H9 (cell line): ENCODE measurements at regions not wholly inside any gene's neighbourhood (a gene's known extent, or its start where the extent isn't known, plus 50 kb on each side); places are given as distances from the start of the nearest gene placed in this dataset.
"Not testable (repeated sequence)": the region's sequence is repeated elsewhere in the genome, so short reads cannot be mapped to it uniquely, and the experiment has no call there.

Experiments used
- DNase-seq: peaks from one replicate; pipeline ENCODE4 v3.0.0-alpha.2; 2017
- H2AFZ ChIP-seq: one replicate; pipeline ENCODE4 v1.6.1; 2013; ENCODE audit warnings: mild to moderate bottlenecking, low read length, control low read depth, moderate library complexity
- H2AK5ac ChIP-seq: 2 replicates; pipeline ENCODE4 v1.6.1; 2013; ENCODE audit warnings: low read length, control low read depth, mixed read lengths; ENCODE audit not compliant: insufficient read length
- H2BK120ac ChIP-seq: one replicate; pipeline ENCODE4 v1.6.1; 2013; ENCODE audit warnings: low read depth, mild to moderate bottlenecking, low read length, control low read depth, inconsistent platforms; ENCODE audit not compliant: poor library complexity, severe bottlenecking
- H2BK12ac ChIP-seq: 2 replicates; pipeline ENCODE4 v1.6.1; 2013; ENCODE audit warnings: low read length, control low read depth, mixed read lengths, low read depth; ENCODE audit not compliant: insufficient read length
- H2BK15ac ChIP-seq: 2 replicates; pipeline ENCODE4 v1.6.1; 2013; ENCODE audit warnings: low read depth, low read length, control low read depth
- H2BK20ac ChIP-seq: one replicate; pipeline ENCODE4 v1.6.1; 2013; ENCODE audit warnings: low read depth, mild to moderate bottlenecking, low read length, control low read depth, inconsistent platforms; ENCODE audit not compliant: poor library complexity, severe bottlenecking
- H2BK5ac ChIP-seq: 2 replicates; pipeline ENCODE4 v1.6.1; 2013; ENCODE audit warnings: low read length, control low read depth, mixed read lengths; ENCODE audit not compliant: insufficient read length
- H3K14ac ChIP-seq: 2 replicates; pipeline ENCODE4 v1.6.1; 2013; ENCODE audit warnings: low read length, control low read depth; ENCODE audit not compliant: insufficient read depth
- H3K18ac ChIP-seq: 2 replicates; pipeline ENCODE4 v1.6.1; 2013; ENCODE audit warnings: low read depth, mild to moderate bottlenecking, mixed read lengths, low read length, control low read depth; ENCODE audit not compliant: insufficient read length
- H3K23ac ChIP-seq: 2 replicates; pipeline ENCODE4 v1.6.1; 2013; ENCODE audit warnings: low read length, control low read depth, mixed read lengths, low read depth; ENCODE audit not compliant: insufficient read length
- H3K23me2 ChIP-seq: 2 replicates; pipeline ENCODE4 v1.6.1; 2013; ENCODE audit warnings: low read depth, mild to moderate bottlenecking, mixed read lengths, low read length, control low read depth; ENCODE audit not compliant: insufficient read length, poor library complexity, severe bottlenecking
- H3K27ac ChIP-seq: 2 replicates; pipeline ENCODE4 v1.5.1; 2013; ENCODE audit warnings: low read length, control low read depth, mixed read lengths, low read depth; ENCODE audit not compliant: insufficient read length
- H3K27me3 ChIP-seq: 2 replicates; pipeline ENCODE4 v1.6.1; 2013; ENCODE audit warnings: low read length, control low read depth, inconsistent platforms; ENCODE audit not compliant: insufficient read depth
- H3K4ac ChIP-seq: 2 replicates; pipeline ENCODE4 v1.6.1; 2013; ENCODE audit warnings: low read depth, mild to moderate bottlenecking, control low read depth, inconsistent platforms, low read length, moderate library complexity
- H3K4me1 ChIP-seq: 2 replicates; pipeline ENCODE4 v1.6.1; 2013; ENCODE audit warnings: low read length, control low read depth, inconsistent platforms; ENCODE audit not compliant: insufficient read depth
- H3K4me2 ChIP-seq: 2 replicates; pipeline ENCODE4 v1.6.1; 2013; ENCODE audit warnings: low read length, control low read depth, mixed read lengths; ENCODE audit not compliant: insufficient read length, insufficient read depth
- H3K56ac ChIP-seq: 2 replicates; pipeline ENCODE4 v1.6.1; 2013; ENCODE audit warnings: low read depth, mild to moderate bottlenecking, mixed read lengths, low read length, control low read depth; ENCODE audit not compliant: insufficient read length
- H3K79me1 ChIP-seq: 2 replicates; pipeline ENCODE4 v1.6.1; 2013; ENCODE audit warnings: low read depth, mild to moderate bottlenecking, moderate library complexity, low read length, control low read depth, inconsistent platforms; ENCODE audit not compliant: insufficient read depth, poor library complexity, severe bottlenecking
- H3K79me2 ChIP-seq: 2 replicates; pipeline ENCODE4 v1.6.1; 2013; ENCODE audit warnings: low read length, control low read depth, inconsistent platforms; ENCODE audit not compliant: insufficient read depth
- H3K9ac ChIP-seq: 2 replicates; pipeline ENCODE4 v1.6.1; 2013; ENCODE audit warnings: low read length, control low read depth, mixed read lengths; ENCODE audit not compliant: insufficient read length; ENCODE audit errors: extremely low read depth
- H3K9me3 ChIP-seq: one replicate; pipeline ENCODE4 v1.6.1; 2013; ENCODE audit warnings: low read depth, low read length, inconsistent platforms; ENCODE audit not compliant: control insufficient read depth
- H3T11ph ChIP-seq: one replicate; pipeline ENCODE4 v1.6.1; 2013; ENCODE audit warnings: mild to moderate bottlenecking, low read length, control low read depth, inconsistent platforms
- H4K20me1 ChIP-seq: one replicate; pipeline ENCODE4 v1.6.1; 2013; ENCODE audit not compliant: control insufficient read depth, insufficient read length, insufficient read depth
- H4K5ac ChIP-seq: 2 replicates; pipeline ENCODE4 v1.6.1; 2013; ENCODE audit warnings: low read depth, mild to moderate bottlenecking, mixed read lengths, low read length, control low read depth; ENCODE audit not compliant: insufficient read length
- H4K8ac ChIP-seq: replicated peaks from 2 replicates; pipeline ENCODE4 v1.6.1; 2013; ENCODE audit warnings: low read length, control low read depth, mixed read lengths, low read depth; ENCODE audit not compliant: insufficient read length
- H4K91ac ChIP-seq: 2 replicates; pipeline ENCODE4 v1.6.1; 2013; ENCODE audit warnings: low read depth, mild to moderate bottlenecking, moderate library complexity, mixed read lengths, low read length, control low read depth; ENCODE audit not compliant: insufficient read length
- H3K27ac Mint-ChIP-seq, 3 experiments: 2 replicates in 2 of 3; 3 replicates in 1 of 3; pipeline ENCODE4 v1.8.0; 2020 to 2021; ENCODE audit warnings: mixed read lengths in 3 of 3, mild to moderate bottlenecking in 1 of 3, moderate library complexity in 1 of 3
- H3K27me3 Mint-ChIP-seq: 2 replicates; pipeline ENCODE4 v1.8.0; 2021; ENCODE audit warnings: low read depth, mild to moderate bottlenecking, moderate library complexity, mixed read lengths
- H3K36me3 Mint-ChIP-seq, 3 experiments: 2 replicates in 2 of 3; 3 replicates in 1 of 3; pipeline ENCODE4 v1.8.0; 2020 to 2021; ENCODE audit warnings: low read depth in 3 of 3, mixed read lengths in 3 of 3; ENCODE audit not compliant: insufficient read depth in 1 of 3
- H3K4me1 Mint-ChIP-seq, 2 experiments: 2 replicates each; pipeline ENCODE4 v1.8.0; 2020; ENCODE audit warnings: mixed read lengths in 2 of 2
- H3K4me3 Mint-ChIP-seq, 2 experiments: 2 replicates in 1 of 2; 3 replicates in 1 of 2; pipeline ENCODE4 v1.8.0; 2020 to 2021; ENCODE audit warnings: mild to moderate bottlenecking in 2 of 2, mixed read lengths in 2 of 2, moderate library complexity in 1 of 2
- H3K9me3 Mint-ChIP-seq, 2 experiments: 2 replicates in 1 of 2; 3 replicates in 1 of 2; pipeline ENCODE4 v1.8.0; 2020; ENCODE audit warnings: mild to moderate bottlenecking in 2 of 2, mixed read lengths in 2 of 2, moderate library complexity in 1 of 2
- CTCF ChIP-seq: fragments of 200-600 bp; sonication (generic); conservative IDR thresholded peaks from 3 replicates; pipeline ENCODE4 v1.8.0; 2021; ENCODE audit warnings: antibody characterized with exemption, mild to moderate bottlenecking
- WGBS: extraction: QIAGEN DNeasy Blood & Tissue Kit; methylation state at CpG from one replicate; pipeline ENCODE4 v1.1.7; 2013; ENCODE audit warnings: missing lambda C conversion rate, low lambda C conversion rate, mixed read lengths; ENCODE audit not compliant: insufficient read length; ENCODE audit errors: extremely low coverage; 5-methylcytosine and 5-hydroxymethylcytosine counted together

GRCh38 chr4:160546201-160546600, 1443.3 kb downstream of the RAPGEF2 start:
- Histone ChIP-seq H3K56ac (no peak overlapping the region), H3K9ac (no peak overlapping the region), H3T11ph (no peak overlapping the region), H4K8ac (no peak overlapping the region), H4K20me1 (no peaks in the 10 kb centered on the region), H2AK5ac (no peak overlapping the region), H3K4ac (no peak overlapping the region), H3K4me2 (no peak overlapping the region), H2BK120ac (no peak overlapping the region), H2AFZ (no peak overlapping the region), H4K91ac (no peak overlapping the region), H2BK15ac (no peak overlapping the region), H2BK20ac (no peak overlapping the region), H2BK12ac (no peak overlapping the region), H3K79me2 (no peaks in the 10 kb centered on the region), H3K27me3 (no peaks in the 10 kb centered on the region), H3K23me2 (no peaks in the 10 kb centered on the region), H3K27ac (no peak overlapping the region), H3K14ac (no peak overlapping the region), H3K9me3 (no peaks in the 10 kb centered on the region), H2BK5ac (no peak overlapping the region), H3K18ac (no peak overlapping the region), H4K5ac (no peak overlapping the region), H3K23ac (no peak overlapping the region), H3K79me1 (no peaks in the 10 kb centered on the region), H3K4me1 (no peaks in the 10 kb centered on the region)
- Mint-ChIP-seq H3K4me1 (0 out of 4 replicates have a peak, but pooled peaks cover 0 to 3% of the 10 kb centered on the region in 2 experiments), H3K4me3 (no peak overlapping the region), H3K9me3 (peaks cover 10% of the 10 kb centered on the region in 2 experiments; a peak in 4 of 5 replicates), H3K27me3 (no peaks in the 10 kb centered on the region), H3K27ac (no peak overlapping the region), H3K36me3 (peaks cover 0 to 4% (median 4%) of the 10 kb centered on the region in 3 experiments; a peak in 4 of 7 replicates)
- DNase-seq: no peak
- no peak for TF ChIP-seq CTCF
- WGBS: no CpG with 5 or more reads among the region's 1 CpG

- not testable (repeated sequence) for H2AK5ac ChIP-seq, H2AFZ ChIP-seq, H3K9me3 ChIP-seq, H3K79me2 ChIP-seq, H3K27ac ChIP-seq, H3K23ac ChIP-seq, H3K27me3 ChIP-seq, H4K8ac ChIP-seq, H3K4me1 ChIP-seq, H3K4me3 Mint-ChIP-seq, H3K23me2 ChIP-seq, H2BK12ac ChIP-seq, H2BK120ac ChIP-seq, H2BK20ac ChIP-seq, DNase-seq, H3K27me3 Mint-ChIP-seq, H3K14ac ChIP-seq, H3K9me3 Mint-ChIP-seq, H3K36me3 Mint-ChIP-seq, H3K18ac ChIP-seq, H3K4me2 ChIP-seq, H4K20me1 ChIP-seq, H3K27ac Mint-ChIP-seq, H4K5ac ChIP-seq, H3T11ph ChIP-seq, H3K9ac ChIP-seq, H3K79me1 ChIP-seq, H3K4ac ChIP-seq, H2BK5ac ChIP-seq, H3K56ac ChIP-seq, H4K91ac ChIP-seq, H3K4me1 Mint-ChIP-seq, H2BK15ac ChIP-seq
- WGBS: no CpG with 5 or more reads among the region's 32 CpGs
These were observed 1447.2 kb downstream of the RAPGEF2 start for GRCh38 chr4:160549951-160550519.
